Duodenal mucosa (tissue), 2 donors: ENCODE measurements at regions not wholly inside any gene's neighbourhood (a gene's known extent, or its start where the extent isn't known, plus 50 kb on each side); places are given as distances from the start of the nearest gene placed in this dataset.

ENCODE experiments used
- H3K27ac ChIP-seq: one replicate; pipeline ENCODE4 v1.7.0; 2013; ENCODE audit warnings: low read depth, low read length
- H3K27me3 ChIP-seq, 2 donors: one replicate each; pipeline ENCODE4 v1.7.0; 2013; ENCODE audit warnings: low read length in 2 of 2, control low read depth in 1 of 2; ENCODE audit not compliant: insufficient read depth in 2 of 2, control insufficient read depth in 1 of 2
- H3K36me3 ChIP-seq, 2 donors: one replicate each; pipeline ENCODE4 v1.7.0; 2013; ENCODE audit warnings: low read length in 2 of 2, control low read depth in 1 of 2; ENCODE audit not compliant: insufficient read depth in 2 of 2, control insufficient read depth in 1 of 2
- H3K4me1 ChIP-seq, 2 donors: one replicate each; pipeline ENCODE4 v1.7.0; 2013; ENCODE audit warnings: low read length in 2 of 2, control low read depth in 1 of 2; ENCODE audit not compliant: insufficient read depth in 2 of 2, control insufficient read depth in 1 of 2
- H3K4me3 ChIP-seq, 2 donors: one replicate each; pipeline ENCODE4 v1.7.0; 2013; ENCODE audit warnings: low read length in 2 of 2, low read depth in 1 of 2
- H3K9ac ChIP-seq, 2 donors: one replicate each; pipeline ENCODE4 v1.7.0; 2013; ENCODE audit warnings: low read length in 2 of 2, low read depth in 1 of 2
- H3K9me3 ChIP-seq, 2 donors: one replicate each; pipeline ENCODE4 v1.7.0; 2013; ENCODE audit warnings: low read length in 2 of 2, control low read depth in 1 of 2; ENCODE audit not compliant: control insufficient read depth in 1 of 2

DNA sequence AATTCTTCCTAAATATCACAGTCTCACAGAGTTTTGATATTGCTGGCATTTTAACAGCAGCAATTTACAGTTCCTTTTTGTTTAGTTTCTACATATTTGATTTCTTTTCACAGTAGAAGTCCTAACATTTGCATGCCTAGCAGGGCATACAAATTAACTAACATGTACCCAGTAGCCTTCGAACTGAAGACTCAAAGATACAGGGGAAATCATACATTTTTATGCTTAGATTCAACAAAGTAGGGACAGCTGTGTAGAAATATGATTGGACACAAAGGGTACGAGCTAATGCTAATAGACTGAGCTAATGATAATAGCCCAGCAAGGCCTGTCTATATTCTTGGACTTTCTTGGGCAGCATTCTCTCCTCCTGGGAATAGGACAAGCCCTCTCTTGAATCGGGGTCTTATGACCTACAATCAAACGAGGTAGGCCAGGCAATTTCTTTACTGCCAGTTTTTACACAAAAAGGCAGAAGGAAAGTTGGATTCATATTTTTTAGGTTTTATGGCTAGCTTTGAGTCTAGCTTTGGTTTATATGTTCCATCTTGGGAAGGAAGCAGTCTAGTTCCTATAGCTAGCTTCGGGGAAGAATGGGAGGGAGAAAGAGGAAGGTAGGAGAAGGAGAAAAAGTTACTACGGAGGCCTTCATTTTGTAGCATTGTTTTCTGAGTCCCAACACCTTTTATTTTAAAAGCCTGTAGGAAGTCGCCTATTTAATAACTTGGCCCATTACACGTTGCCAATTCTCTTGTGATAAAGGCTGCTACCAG lies 115.8 kb downstream of the HFE start:
- Histone ChIP-seq H3K4me1 (peaks cover 12 to 19% of the 10 kb centered on the region in 2 donors), H3K4me3 (no peak overlapping the region), H3K27ac (no peak overlapping the region), H3K27me3 (peaks cover 0 to 2% of the 10 kb centered on the region in 2 donors), H3K36me3 (no peaks in the 10 kb centered on the region), H3K9ac (no peak overlapping the region), H3K9me3 (no peaks in the 10 kb centered on the region)

DNA sequence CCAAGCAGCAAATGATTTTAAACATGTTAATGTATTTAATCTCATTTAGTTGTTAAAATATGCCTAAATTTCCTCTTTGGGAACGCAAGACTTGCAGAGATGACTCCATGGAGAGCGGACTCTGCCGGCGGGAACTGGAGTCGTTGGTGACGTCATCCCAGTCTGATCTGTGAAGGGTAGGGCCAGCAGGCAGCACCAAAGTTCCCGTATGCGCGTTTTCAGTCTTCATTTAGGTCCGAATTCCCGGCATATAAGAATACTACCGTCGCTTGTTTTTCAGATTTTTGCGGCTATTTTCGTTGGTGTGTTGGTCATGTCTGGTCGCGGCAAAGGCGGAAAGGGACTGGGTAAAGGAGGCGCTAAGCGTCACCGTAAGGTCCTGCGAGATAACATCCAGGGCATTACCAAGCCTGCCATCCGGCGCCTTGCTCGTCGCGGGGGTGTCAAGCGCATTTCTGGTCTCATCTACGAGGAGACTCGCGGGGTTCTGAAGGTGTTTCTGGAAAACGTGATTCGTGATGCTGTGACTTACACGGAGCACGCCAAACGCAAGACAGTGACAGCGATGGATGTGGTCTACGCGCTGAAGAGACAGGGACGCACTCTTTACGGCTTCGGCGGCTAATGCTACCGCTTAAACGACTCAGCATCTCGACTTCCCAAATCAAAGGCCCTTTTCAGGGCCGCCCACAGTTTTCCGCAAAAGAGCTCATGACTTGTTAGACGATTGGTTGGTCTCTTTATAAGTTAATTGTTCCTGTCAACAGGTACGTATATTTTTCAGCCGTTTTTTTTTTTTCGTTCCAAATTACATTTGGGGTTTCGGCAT lies 117.3 kb downstream of the HFE start:
- Histone ChIP-seq H3K27me3 (peaks cover 0 to 2% of the 10 kb centered on the region in 2 donors), H3K4me3 (peak overlapping the region; percentile 86 to 92)

GRCh38 chr6:26205161-26205624 lies 118.0 kb downstream of the HFE start:
- peaks cover 0 to 2% of the 10 kb centered on the region in 2 donors for H3K27me3 ChIP-seq
- H3K4me3 ChIP-seq = peak overlapping the region; percentile 86 to 92
- no peaks in the 10 kb centered on the region for H3K9me3 ChIP-seq

More for the DNA sequence above, 117.3 kb downstream of the HFE start:
- no peaks in the 10 kb centered on the region for H3K36me3 ChIP-seq
- peak overlapping the region; percentile 96 for H3K27ac ChIP-seq
- peak overlapping the region; percentile 96 to 98 for H3K9ac ChIP-seq
- H3K9me3 ChIP-seq = no peaks in the 10 kb centered on the region
- peaks cover 12 to 19% of the 10 kb centered on the region in 2 donors for H3K4me1 ChIP-seq

DNA sequence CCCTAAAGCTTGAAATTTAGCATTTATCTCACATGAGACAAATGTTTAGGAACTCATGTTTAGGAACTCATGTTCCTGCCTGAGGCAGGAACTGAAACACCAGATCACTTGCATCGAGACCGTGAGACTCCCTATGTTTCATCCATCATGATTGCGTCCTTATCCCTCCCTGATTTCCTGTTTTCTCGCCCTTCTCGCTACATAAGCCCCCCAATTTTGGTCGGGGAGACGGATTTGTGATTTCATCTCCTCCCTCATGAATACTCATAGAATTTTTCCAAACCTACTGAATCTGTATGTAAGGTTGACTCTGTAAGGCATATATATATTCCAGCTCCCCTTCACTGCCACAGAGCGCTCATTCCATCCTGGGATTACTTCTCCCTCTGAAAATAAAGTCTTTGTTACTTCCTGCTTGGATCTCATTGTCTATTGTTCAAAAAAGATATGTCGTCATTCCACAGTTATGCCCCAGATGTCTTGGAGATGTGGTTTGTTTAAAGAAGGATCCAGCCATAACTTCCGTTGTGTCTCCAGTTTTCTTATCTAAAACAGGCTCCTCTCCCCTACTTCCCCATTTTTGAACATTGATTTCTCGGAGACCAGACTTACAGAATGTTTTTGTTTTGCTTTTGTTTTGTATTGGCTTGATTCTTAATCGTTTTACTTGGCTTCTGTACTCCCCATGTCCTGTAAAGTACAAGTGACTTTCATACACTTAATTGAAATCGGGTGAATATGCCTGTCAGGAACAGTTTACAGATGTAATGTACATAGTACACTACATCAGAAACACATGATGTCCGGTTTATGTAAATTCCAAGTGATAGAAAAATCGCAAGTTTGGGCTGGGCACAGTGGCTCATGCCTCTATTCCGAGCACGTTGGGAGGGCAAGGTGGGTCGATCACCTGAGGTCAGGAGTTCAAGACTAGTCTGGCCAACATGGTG lies 118.7 kb downstream of the HFE start:
- Histone ChIP-seq H3K4me1 (peaks cover 6 to 12% of the 10 kb centered on the region in 2 donors), H3K9ac (peak overlapping the region; percentile 96 to 98), H3K4me3 (peak overlapping the region; percentile 86 to 92), H3K9me3 (no peaks in the 10 kb centered on the region), H3K27me3 (peaks cover 0 to 2% of the 10 kb centered on the region in 2 donors), H3K36me3 (no peaks in the 10 kb centered on the region), H3K27ac (peak overlapping the region; percentile 96)

More at GRCh38 chr6:26205161-26205624, 118.0 kb downstream of the HFE start:
- Histone ChIP-seq H3K9ac (peak overlapping the region; percentile 96 to 98), H3K36me3 (no peaks in the 10 kb centered on the region), H3K27ac (peak overlapping the region; percentile 96), H3K4me1 (peaks cover 8 to 15% of the 10 kb centered on the region in 2 donors)

DNA sequence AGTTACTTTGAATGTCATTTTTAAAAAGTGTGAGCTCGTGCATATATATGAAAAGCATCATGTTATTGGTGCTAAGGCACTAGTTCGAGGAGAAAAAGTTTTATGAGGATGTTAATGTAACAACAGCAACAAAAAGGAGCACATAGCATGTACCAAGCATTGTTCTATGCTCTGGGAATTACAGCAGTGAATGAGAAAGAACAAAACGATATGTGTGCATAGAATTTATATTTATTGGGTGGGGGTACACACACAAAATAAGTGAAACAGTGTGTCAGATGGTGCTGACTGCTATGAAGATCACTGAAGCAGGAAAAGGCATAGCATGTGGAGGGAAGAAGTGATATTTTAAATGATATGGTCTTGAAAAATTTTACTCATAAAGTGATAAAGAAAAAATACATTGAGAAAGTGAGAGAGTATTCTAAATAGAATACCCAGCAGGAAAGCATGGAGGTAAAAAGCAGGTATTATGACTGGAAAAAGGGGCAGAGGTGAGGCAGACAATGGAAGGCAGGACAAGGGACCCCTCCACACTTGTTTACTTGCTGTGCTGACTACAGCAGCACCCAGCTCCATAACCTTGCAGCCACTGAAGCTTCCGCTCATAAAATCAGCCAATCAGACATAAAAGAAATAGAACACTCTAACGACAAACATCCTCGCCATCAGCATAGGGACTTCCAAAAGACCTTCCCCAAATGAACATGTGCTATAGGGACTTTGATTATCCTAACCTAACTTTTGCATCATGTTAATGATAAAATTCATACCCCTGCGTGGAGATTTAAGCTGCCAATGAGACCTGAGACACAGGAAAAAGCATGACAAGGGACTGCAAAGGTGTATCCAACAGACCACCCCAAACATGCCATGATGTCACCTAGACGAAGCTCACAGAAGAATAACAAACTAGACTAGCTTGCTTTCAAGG lies 119.9 kb downstream of the HFE start:
- Histone ChIP-seq H3K36me3 (no peaks in the 10 kb centered on the region), H3K9me3 (no peaks in the 10 kb centered on the region), H3K9ac (no peak overlapping the region), H3K4me3 (peak overlapping the region in 1 of 2 donors; percentile 25), H3K27me3 (peaks cover 0 to 2% of the 10 kb centered on the region in 2 donors), H3K4me1 (peaks cover 6 to 12% of the 10 kb centered on the region in 2 donors), H3K27ac (no peak overlapping the region)

GRCh38 chr6:26211963-26212362 lies 124.7 kb downstream of the HFE start:
- peaks cover 0 to 9% of the 10 kb centered on the region in 2 donors for H3K4me1 ChIP-seq
- H3K27me3 ChIP-seq = no peaks in the 10 kb centered on the region
- no peak overlapping the region for H3K4me3 ChIP-seq
- H3K9ac ChIP-seq = no peak overlapping the region
- no peak overlapping the region for H3K27ac ChIP-seq
- H3K36me3 ChIP-seq = no peaks in the 10 kb centered on the region
- no peaks in the 10 kb centered on the region for H3K9me3 ChIP-seq

DNA sequence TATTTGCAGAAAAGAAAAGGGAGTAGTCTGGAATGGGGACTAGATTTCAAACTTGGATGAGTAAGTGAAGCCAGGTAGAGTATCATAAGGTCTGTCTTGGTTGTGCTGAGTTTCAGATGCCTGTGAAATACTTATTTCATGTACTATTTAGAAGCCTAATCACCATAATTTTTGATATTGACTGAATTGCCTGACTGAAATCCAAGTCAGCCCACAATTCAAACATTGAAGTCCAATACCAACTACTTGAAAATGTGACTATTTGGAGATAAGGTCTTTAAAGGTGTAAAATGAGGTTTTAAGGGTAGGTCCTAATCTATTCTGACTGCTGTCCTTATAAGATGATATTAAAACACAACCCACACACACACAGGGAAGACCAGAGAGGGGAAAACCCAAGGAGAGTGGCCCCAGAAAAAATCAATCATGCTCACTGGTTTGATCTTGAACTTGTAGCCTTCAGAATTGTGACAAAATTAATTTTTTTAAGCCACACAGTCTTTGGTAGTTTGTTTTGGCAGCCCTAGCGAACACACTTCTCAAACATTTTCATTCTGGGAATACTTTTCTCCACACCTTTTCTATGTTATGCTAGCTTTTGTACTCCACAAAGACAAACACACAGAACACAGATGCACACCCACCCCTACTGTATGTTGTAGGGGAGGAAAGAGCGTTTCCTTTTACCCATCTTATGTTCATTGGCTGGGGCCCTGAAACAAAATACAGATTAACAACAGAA lies 126.3 kb downstream of the HFE start:
- Histone ChIP-seq H3K27me3 (no peaks in the 10 kb centered on the region), H3K9ac (no peak overlapping the region), H3K4me1 (peaks cover 0 to 9% of the 10 kb centered on the region in 2 donors), H3K27ac (no peak overlapping the region), H3K36me3 (no peaks in the 10 kb centered on the region), H3K9me3 (no peaks in the 10 kb centered on the region), H3K4me3 (no peak overlapping the region)

DNA sequence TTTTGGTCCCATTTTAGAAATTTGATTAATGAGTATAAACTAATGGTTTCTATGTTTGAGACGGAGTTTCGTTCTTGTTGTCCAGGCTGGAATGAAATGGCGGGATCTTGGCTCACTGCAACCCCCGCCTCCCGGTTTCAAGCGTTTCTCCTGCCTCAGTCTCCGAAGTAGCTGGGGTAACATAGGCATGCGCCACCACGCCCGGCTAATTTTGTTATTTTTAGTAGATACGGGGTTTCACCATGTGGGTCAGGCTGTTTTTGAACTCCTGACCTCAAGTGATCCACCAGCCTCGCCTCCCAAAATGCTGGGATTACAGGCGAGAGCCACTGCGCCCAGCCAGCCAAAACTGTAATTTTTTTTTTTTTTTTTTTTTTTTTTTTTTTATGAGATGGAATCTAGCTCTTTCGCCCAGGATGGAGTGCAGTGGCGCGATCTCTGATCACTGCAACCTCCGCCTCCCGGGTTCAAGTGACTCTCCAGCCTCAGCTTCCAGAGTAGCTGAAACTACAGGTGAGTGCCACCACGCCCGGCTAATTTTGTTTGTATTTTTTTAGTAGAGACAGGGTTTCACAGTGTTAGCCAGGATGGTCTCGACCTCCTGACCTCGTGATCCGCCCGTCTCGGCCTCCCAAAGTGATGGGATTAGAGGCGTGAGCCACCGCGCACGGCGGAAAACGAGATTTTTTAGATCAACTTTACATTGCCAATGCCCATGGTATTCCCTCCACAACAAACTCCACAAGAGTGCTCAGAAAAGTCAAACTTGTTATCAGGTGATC lies 127.8 kb downstream of the HFE start:
- Histone ChIP-seq H3K9ac (peak overlapping the region; percentile 67 to 73), H3K27ac (peak overlapping the region; percentile 59)

More for the DNA sequence above, 127.8 kb downstream of the HFE start:
- Histone ChIP-seq H3K4me1 (peaks cover 0 to 9% of the 10 kb centered on the region in 2 donors), H3K9me3 (no peaks in the 10 kb centered on the region), H3K27me3 (no peaks in the 10 kb centered on the region), H3K36me3 (no peaks in the 10 kb centered on the region), H3K4me3 (peak overlapping the region; percentile 58 to 76)
